Gastroesophageal sphincter (tissue), 4 donors: ENCODE measurements at regions not wholly inside any gene's neighbourhood (a gene's known extent, or its start where the extent isn't known, plus 50 kb on each side); places are given as distances from the start of the nearest gene placed in this dataset.
A peak's percentile ranks its signal among the peaks of the same experiment; 100 is the strongest.
"Not testable (repeated sequence)": the region's sequence is repeated elsewhere in the genome, so short reads cannot be mapped to it uniquely, and the experiment has no call there.

Source experiments
- ATAC-seq: fragments of 150-250 bp; one replicate; pipeline ENCODE4 v1.9.1; 2016; ENCODE audit warnings: mild to moderate bottlenecking, moderate library complexity
- H3K27ac ChIP-seq, 4 donors: fragments of 200-600 bp; sonication (generic) in 3 of 4; 1 replicate in 3 of 4; 2 replicates in 1 of 4; pipeline ENCODE4 v1.5.1; 2016 to 2019
- H3K27me3 ChIP-seq: fragments of 200-600 bp; sonication (generic); one replicate; pipeline ENCODE4 v1.5.1; 2019
- H3K36me3 ChIP-seq, 2 donors: fragments of 200-600 bp; sonication (generic); one replicate each; pipeline ENCODE4 v1.5.1; 2019; ENCODE audit warnings: control low read depth in 1 of 2
- H3K4me1 ChIP-seq, 3 donors: fragments of 200-600 bp; sonication (generic); 1 replicate in 2 of 3; 2 replicates in 1 of 3; pipeline ENCODE4 v1.5.1; 2016 to 2019; ENCODE audit warnings: control low read depth in 2 of 3
- H3K4me3 ChIP-seq, 2 donors: fragments of 200-600 bp; sonication (generic); one replicate each; pipeline ENCODE4 v1.5.1; 2019; ENCODE audit warnings: mild to moderate bottlenecking in 1 of 2, moderate library complexity in 1 of 2
- H3K9me3 ChIP-seq, 3 donors: fragments of 200-600 bp; sonication (generic); one replicate each; pipeline ENCODE4 v1.5.1; 2017 to 2019; ENCODE audit warnings: control low read depth in 2 of 3
- CTCF ChIP-seq, 4 experiments: fragments of 200-600 bp in 2 of 4; fragments of 450-650 bp in 2 of 4; sonication (generic) in 1 of 4; IDR thresholded peaks; one replicate each; pipeline ENCODE4 v1.5.1; 2017 to 2019; ENCODE audit warnings: antibody characterized with exemption in 4 of 4, mild to moderate bottlenecking in 2 of 4, moderate library complexity in 2 of 4
- EP300 ChIP-seq: sonication (generic); formaldehyde crosslinking; IDR thresholded peaks from one replicate; pipeline ENCODE4 v1.6.1; 2017; ENCODE audit warnings: antibody characterized with exemption, mild to moderate bottlenecking
- POLR2A ChIP-seq, 2 donors: fragments of 450-650 bp; IDR thresholded peaks; one replicate each; pipeline ENCODE4 v1.6.1; 2017; ENCODE audit warnings: antibody characterized with exemption in 2 of 2, mild to moderate bottlenecking in 2 of 2, moderate library complexity in 1 of 2
- POLR2AphosphoS5 ChIP-seq: sonication (generic); formaldehyde crosslinking; IDR thresholded peaks from one replicate; pipeline ENCODE4 v1.6.1; 2017; ENCODE audit warnings: antibody characterized with exemption
- WGBS, 2 donors: methylation state at CpG; one replicate each; pipeline ENCODE4 v1.1.5; 2018; ENCODE audit warnings: low coverage in 1 of 2; 5-methylcytosine and 5-hydroxymethylcytosine counted together

DNA sequence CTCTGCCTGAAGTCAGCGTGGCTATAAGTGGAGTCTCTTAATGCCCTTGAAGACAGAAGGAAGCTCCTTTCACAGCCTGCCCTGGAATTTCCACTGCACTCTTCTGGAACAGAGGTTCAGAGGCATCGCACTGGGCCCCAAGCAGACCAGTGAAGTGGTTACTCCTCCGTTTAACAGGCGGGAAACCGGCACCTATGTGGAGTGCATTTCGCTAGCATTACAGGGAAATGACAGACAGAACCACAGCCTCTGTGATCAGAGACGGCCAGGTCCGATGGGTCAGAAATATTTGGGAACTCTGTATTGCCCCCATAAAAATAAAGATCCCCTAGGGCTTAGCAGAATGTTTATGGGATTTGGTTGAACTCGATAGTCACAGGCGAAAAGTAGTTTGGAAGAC lies 406.9 kb upstream of the PRKCQ start:
- 83 to 100% methylated on average over 1 to 2 of the region's 10 CpGs for WGBS, 2 donors
- Histone ChIP-seq H3K36me3 (no peaks in the 10 kb centered on the region), H3K27me3 (no peaks in the 10 kb centered on the region), H3K27ac (peak overlapping the region in 1 of 4 donors; percentile 9), H3K9me3 (no peaks in the 10 kb centered on the region), H3K4me3 (no peak overlapping the region), H3K4me1 (no peaks in the 10 kb centered on the region)
- TF ChIP-seq POLR2AphosphoS5, result no peak
- no peak for TF ChIP-seq POLR2A (IDR thresholded peaks at IDR 0.05)
- no peak for TF ChIP-seq EP300
- no peak for TF ChIP-seq CTCF (IDR thresholded peaks at IDR 0.05)
- no peak for ATAC-seq

DNA sequence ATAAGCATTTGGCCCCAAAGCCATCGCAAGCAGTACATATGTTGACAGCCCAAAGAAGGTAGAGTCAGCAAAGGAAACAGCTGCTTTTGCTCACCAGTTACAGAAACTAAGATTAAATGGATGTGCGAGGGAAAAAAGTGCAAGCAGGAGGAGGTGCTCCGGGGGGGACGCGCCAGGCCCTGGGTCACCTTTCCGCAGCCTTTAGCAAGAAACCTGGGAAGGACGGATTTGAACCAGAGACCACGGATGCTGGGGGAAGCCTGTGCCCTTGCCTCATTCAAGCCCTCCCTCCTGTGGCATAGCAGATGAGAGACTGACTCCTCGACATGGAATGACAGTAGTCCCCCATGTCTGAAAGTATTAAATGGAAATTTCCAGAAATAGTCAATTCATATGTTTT lies 405.6 kb upstream of the PRKCQ start:
- no peaks in the 10 kb centered on the region for H3K36me3 ChIP-seq
- no peak for TF ChIP-seq POLR2AphosphoS5
- no peak for TF ChIP-seq POLR2A (IDR thresholded peaks at IDR 0.05)
- no peak for TF ChIP-seq CTCF (IDR thresholded peaks at IDR 0.05)
- no peak for TF ChIP-seq EP300
- H3K27me3 ChIP-seq, result no peaks in the 10 kb centered on the region
- no peak for ATAC-seq
- H3K4me3 ChIP-seq, result no peak overlapping the region
- no peaks in the 10 kb centered on the region for H3K9me3 ChIP-seq
- H3K27ac ChIP-seq, result no peak overlapping the region
- peaks cover 0 to 3% (median 0%) of the 10 kb centered on the region in 3 donors for H3K4me1 ChIP-seq
- WGBS, 2 donors, result 40 to 63% methylated on average over 2 to 8 of the region's 9 CpGs

GRCh38 chr10:6984971-6985370 lies 404.9 kb upstream of the PRKCQ start:
- no peak for ATAC-seq
- H3K4me1 ChIP-seq, result peaks cover 0 to 7% (median 0%) of the 10 kb centered on the region in 3 donors
- H3K36me3 ChIP-seq, result no peaks in the 10 kb centered on the region
- H3K27ac ChIP-seq, result no peak overlapping the region
- H3K4me3 ChIP-seq, result no peak overlapping the region
- 87 to 92% methylated on average over 2 of the region's 2 CpGs for WGBS, 2 donors
- no peak for TF ChIP-seq POLR2AphosphoS5
- TF ChIP-seq CTCF (IDR thresholded peaks at IDR 0.05), result no peak
- TF ChIP-seq POLR2A (IDR thresholded peaks at IDR 0.05), result no peak
- TF ChIP-seq EP300, result no peak
- no peaks in the 10 kb centered on the region for H3K9me3 ChIP-seq
- no peaks in the 10 kb centered on the region for H3K27me3 ChIP-seq

- H3K36me3 ChIP-seq, H3K9me3 ChIP-seq, H3K4me1 ChIP-seq, H3K27ac ChIP-seq, H3K4me3 ChIP-seq, ATAC-seq, H3K27me3 ChIP-seq: not testable (repeated sequence)
- 82 to 85% methylated on average over 2 to 4 of the region's 5 CpGs for WGBS, 2 donors
Observed at GRCh38 chr10:6984016-6984415, 403.9 kb upstream of the PRKCQ start.

GRCh38 chr10:6980353-6980752 lies 400.3 kb upstream of the PRKCQ start:
- peaks cover 0 to 7% (median 0%) of the 10 kb centered on the region in 3 donors for H3K4me1 ChIP-seq
- no peaks in the 10 kb centered on the region for H3K27me3 ChIP-seq
- 37 to 49% methylated on average over 2 to 4 of the region's 4 CpGs for WGBS, 2 donors
- no peak for ATAC-seq
- TF ChIP-seq EP300 (no peak), POLR2AphosphoS5 (no peak), POLR2A (IDR thresholded peaks at IDR 0.05) (no peak), CTCF (IDR thresholded peaks at IDR 0.05) (no peak)
- no peak overlapping the region for H3K27ac ChIP-seq
- no peaks in the 10 kb centered on the region for H3K9me3 ChIP-seq
- no peaks in the 10 kb centered on the region for H3K36me3 ChIP-seq
- no peak overlapping the region for H3K4me3 ChIP-seq
